K562 (cell line): ENCODE measurements at regions not wholly inside any gene's neighbourhood (a gene's known extent, or its start where the extent isn't known, plus 50 kb on each side); places are given as distances from the start of the nearest gene placed in this dataset.

Source experiments
- ATF6 ChIP-seq: sonication (generic); formaldehyde crosslinking; IDR thresholded peaks from 2 replicates; pipeline ENCODE4 v1.4.0; 2020; ENCODE audit warnings: mild to moderate bottlenecking, missing genetic modification reagents
- RNF219 ChIP-seq: fragments of 250-450 bp; sonication (Bioruptor Pico); IDR thresholded peaks from 2 replicates; pipeline ENCODE4 v1.5.0; 2022; ENCODE audit warnings: mild to moderate bottlenecking

- TF ChIP-seq RNF219 (no peak), ATF6 (CRISPR knock-in tag) (no peak)
Observed at GRCh38 chr21:23809573-23809972, 1797.7 kb downstream of the MRPL39 start.
